NCI-H748 treated with DMSO at 0.1 percent for 48 hours (cell line): ENCODE measurements at regions not wholly inside any gene's neighbourhood (a gene's known extent, or its start where the extent isn't known, plus 50 kb on each side); places are given as distances from the start of the nearest gene placed in this dataset.

Experiments used
- DNase-seq: peaks from one replicate; lab custom pipeline; 2025; lab: John Stamatoyannopoulos, UW

DNA sequence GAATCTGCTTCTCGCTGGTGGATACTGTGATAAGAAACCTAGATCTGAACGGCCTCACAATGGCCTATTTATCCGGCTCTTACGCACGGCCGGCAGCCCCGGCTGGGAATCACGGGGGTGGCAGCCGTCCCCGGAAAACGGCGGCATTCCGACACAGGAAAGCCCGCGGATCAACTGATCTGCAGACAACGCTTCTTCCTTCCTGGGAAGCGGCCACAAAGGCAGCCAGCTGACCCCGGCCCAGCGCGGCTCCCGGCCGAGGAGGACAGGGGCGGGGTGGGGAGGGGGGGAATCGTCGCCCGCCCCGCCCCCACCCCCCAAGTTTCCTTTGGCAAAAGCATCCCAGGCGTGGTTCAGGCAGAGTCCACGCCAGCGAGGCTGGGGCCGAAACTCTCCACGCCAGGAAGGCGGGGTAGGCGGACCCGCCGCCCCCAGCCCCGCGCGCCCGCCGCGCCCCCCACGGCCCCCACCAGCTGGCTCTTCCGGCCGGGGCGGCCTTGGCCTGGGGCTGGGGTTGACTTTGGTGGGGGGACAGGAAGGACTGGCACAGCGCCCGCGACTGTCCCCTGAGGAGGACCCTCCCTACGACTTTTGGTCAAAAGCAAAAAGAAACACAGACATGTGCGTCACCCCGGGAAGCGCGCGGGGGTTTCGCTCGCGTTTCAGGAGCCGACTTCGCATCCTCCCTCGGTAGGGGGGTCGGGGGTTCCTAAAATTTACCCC lies 247.7 kb upstream of the ANKRD55 start:
- DNase-seq = no peak

DNA sequence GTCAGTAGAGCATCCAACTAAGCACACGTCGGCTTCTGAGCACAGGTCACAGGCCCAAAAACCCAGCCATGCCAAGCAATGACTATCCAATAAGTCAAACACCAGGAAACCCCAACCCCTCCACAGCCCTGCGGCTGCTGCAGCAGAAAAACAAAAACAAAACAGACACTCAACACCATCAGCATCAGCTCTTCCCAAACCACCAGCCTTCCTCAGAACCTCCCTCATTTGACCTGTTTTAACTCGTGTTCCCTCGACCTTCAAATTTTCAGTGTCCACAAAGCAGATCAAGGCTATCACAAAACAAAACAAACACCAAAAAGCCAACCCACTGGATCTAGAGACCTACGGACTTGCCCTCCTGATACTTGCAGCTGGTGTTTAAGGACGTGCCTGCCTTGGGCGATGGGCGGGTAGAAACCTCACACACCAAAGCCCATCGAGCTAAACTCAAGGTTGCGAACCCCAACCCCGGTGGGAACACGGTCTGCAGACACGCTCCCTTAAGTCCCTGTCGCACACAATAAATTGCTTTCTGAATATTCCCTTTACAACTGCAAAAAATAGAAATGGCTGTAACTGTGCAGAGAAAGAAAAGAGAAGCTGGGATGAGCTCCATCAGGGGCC lies 247.1 kb upstream of the ANKRD55 start:
- DNase-seq = no peak

DNA sequence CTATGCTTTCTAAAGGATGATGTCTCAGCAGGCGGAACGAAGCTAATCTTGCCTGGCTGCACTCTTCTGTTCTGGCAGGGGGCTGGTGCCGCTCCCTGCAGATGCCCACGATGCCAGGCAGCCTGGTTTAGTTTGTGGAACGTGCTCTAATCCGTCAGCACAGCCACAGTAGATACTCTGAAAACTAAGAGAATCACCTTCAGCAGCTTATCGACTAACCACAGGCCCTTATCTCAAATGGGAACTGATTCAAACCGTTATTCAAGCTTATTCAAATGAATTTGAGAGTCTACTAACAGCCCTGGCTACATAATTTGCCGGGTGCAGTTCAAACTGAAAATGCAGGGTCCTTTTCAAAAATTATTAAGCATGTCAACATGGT lies 246.6 kb upstream of the ANKRD55 start:
- DNase-seq = no peak

DNA sequence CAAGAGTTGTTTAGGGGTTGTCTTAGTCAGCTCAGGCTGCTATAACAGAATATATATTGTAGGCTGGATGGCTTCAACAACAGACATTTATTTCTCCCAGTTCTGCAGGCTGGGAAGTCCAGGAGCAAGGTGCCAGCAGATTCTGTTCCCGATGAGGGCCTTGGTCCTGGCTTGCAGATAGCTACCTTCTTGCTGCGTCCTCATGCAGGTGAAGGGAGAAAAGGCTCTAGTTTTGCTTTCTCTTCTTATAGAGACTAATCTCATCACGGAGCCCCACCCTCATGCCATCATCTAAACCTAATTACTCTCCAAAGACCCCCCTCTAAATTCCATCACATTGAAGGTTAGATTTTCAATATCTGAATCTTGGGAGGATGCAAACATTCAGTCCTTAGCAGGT lies 246.0 kb upstream of the ANKRD55 start:
- DNase-seq = no peak

DNA sequence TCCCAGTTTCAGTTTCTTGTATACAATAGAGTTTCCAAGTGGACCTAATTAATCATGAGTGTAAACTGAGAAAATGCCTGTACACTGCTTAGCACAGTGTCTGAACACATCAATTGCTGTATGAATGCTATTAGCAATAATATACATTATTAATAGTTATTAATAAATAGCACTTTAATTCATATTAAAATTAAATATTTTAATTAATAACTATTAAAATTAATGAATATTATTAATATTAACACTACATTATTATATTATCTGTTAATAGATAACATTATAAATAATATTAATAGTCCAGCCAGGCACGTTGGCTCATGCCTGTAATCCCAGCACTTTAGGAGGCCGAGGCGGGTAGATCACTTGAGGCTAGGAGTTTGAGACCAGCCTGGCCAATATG lies 244.9 kb upstream of the ANKRD55 start:
- DNase-seq = no peak

DNA sequence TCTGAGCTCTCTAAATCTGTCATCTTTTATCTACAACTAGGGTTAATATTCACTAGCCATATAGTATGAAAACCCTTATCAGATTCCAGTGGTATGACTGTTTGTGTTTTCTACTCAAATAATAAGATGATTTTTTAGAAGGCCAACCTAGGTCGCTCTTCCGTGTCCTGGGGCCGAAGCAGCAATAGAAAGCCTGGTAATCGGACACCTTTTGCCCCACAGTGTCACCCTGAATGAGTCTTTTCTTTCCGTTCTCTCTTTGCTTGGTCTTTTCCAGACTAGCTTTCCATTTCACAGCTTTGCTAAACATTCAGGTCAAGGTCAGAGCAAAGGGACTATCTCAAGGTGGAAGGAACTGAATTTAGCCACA lies 243.3 kb upstream of the ANKRD55 start:
- no peak for DNase-seq

DNA sequence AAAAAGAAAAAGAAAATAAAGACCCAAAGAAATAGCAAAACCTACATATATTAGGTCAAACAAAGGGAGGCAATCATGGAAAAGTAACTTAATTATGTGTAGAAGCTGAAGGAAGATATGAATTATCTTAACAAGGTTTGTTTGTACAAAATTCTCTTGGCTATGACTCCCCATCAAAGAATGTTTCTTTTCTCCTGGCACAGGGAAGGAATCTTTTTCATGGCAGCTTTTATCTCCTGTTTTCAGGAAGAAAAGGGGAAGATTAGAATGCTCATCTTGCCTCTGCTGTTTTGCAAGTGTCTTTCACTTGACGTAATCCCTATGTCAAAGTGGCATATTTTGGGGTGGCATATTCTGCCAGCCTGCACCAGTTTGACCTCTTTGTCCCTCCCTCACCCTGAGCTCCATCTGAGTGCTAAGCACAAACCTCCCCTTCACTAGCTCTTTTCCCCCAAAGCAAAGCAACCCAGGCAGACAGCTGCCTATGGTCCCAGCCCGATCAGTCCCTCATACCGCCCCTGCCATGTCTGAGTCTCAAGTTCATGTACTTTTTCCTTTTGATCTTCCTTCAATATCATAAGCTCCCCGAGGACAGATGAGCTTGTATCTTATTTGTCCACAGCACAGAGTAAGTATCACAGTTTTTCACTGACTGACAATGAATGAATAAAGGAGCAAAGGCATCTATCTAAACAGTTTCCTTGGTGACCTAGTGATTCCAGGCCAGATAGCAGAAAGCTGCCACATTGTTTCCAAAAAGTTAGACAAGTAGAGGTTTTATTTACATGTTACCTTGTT lies 242.8 kb upstream of the ANKRD55 start:
- DNase-seq = no peak

DNA sequence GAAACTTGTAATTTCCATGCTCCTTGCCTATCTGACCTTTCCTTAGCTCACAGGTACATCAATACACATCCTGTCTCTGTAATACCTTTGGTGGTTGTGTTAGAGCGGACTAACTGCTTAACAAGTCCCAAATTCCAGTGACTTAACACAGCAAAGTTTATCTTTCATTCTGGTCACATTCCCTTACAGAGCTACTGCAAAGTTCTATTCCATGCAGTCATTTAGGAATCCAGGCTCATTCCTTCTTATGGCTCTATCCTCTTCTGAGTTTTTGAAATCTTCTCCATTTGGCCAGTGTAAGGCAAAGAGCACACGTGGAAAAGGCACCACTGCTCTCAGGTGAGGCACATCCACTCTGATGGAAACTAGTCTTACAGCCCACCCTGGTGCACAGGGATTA lies 238.6 kb upstream of the ANKRD55 start:
- DNase-seq = no peak

DNA sequence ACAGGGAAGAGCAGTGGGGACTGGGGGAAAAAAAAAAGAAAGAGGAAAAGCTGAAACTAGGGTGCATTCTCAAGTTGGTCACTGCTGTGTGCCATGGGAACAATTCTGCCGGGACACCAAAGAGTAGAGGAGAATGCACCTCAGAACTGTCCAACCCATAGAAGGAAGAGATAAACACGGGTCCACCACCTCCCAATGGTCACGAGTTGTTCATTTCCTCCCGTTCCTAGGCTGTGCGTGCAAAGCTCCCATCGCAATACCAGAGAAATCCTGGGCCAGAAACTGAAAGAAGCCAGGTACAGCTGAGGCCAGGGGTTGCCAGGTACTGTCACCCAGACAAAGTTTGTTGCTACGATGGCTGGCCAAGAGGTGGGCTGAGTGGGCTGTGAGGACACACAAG lies 236.9 kb upstream of the ANKRD55 start:
- no peak for DNase-seq

DNA sequence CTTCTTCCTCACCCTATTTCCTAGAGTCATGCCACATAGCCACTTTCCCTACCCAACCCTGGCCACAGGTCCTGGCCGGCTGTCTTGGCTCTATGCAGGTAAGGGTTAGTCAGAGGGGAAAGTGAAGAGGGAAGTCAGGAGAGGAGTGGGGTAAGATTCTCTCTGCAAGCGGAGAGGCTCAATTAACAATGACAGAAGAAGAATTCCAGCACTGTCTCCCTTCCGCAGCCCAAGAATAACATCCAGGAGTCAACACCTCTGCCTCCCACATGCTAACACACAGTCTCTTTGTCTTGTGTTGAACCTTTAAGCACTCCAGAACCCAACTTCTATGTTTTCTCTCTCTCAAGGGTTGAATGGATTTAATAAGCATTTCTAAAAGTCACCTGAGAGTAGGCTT lies 235.1 kb upstream of the ANKRD55 start:
- no peak for DNase-seq

DNA sequence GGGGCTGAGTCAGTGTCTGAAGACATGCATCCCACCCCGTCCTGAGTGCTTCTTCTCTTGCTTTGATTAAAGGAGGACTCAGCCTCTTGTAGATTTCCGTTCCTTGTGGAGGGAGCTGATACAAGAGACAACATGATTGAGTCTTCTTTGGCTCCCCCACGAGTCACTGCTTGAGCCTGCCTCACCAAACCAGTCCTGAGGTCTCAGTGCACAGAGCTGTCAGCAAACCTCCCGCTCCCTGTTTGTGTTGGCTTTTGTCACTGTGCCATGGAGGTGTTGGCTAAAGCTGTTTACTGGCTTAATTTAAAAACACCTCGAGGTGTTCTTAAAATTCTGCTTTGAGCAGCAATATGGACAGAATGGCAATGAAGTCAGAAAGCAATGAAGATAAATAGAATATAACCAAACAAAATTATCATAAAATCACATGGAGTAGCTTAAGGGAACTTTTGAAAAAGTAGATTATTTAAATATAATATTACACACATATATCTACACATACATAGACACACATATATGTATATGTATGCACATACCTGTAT lies 234.1 kb upstream of the ANKRD55 start:
- no peak for DNase-seq

DNA sequence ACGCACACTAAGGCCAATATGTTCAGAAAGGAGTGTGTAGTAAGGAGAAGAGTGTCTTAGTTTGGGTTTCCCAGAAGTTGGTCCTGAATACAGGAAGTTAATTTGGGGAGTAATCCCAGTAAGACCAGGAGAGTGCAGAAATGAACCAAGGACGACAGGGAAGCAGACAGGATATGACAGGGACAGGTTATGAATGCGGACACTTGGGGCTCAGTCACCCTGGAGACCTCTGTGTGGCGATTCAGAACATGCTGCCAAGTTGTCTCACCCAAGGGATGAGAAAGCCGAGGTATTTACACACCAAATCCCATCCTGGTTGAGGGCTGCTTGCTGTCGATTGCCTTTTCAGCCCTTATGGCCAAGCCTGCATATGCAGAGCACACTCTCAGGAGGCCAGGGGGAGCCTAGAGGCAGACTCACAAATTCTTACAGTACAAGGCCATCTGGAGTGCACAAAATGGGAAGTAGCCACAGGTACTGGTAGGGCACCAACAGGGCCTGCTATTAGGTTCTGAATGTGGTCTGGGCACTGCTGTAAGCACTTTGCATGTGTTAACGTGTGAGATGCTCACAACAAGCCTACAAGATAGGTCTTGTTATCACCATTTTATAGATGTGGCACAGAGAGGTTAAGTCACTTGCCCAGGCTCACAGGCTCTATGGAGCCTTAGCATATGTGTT lies 233.1 kb upstream of the ANKRD55 start:
- no peak for DNase-seq

DNA sequence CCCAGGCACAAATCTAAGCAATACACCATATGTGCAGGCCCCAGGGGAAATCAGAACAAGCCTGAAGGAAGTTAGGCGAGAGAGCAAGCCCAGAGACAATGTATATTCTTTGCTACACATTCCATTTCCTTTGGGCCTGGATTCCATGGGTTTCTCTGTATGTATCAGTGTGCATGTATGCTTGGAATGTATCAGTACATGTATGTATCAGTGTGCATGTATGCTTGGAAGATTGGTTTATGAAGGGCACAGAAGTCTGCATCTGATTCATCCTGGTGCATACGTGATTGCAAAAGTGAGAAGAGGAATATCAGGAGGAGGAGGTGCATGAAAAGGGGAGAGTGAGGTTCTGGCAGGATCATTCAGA lies 232.6 kb upstream of the ANKRD55 start:
- no peak for DNase-seq

DNA sequence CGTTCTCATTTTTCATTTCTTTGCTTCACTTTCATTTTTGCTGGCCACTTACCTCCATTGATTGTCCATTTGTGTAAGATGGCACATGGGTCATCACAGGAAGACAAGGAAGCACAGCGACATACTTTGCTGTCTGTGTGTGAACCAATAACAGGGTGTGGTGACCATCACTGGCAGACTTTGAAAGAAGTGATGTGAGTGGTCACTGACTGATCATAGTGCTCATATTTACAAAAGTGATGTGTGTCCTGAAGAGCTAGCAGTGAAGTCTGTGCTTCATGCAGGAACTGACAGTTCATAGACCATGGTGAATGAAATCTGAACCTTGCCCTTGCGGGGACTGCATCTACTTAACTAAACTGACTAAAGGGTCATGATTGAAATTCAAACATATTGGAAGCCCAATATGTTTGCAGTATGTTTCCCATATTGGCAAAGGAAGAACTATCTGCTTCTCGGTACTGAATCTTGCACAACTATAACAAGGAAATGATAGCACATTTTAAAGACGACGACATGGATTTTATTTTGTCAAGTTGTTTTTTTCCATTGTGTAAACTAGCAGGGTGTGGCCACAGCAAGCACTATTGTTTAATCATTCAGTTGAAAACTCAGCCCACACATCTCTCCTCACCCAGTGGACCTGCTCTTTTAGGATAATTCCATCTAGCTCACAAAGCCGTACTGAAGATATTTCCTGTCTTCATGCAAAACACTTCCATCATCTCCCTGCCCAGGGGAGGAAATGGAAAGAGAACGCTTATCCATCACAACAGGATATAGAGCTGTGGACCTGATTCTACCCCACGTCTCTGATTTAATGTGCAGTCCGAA lies 232.0 kb upstream of the ANKRD55 start:
- DNase-seq = no peak

DNA sequence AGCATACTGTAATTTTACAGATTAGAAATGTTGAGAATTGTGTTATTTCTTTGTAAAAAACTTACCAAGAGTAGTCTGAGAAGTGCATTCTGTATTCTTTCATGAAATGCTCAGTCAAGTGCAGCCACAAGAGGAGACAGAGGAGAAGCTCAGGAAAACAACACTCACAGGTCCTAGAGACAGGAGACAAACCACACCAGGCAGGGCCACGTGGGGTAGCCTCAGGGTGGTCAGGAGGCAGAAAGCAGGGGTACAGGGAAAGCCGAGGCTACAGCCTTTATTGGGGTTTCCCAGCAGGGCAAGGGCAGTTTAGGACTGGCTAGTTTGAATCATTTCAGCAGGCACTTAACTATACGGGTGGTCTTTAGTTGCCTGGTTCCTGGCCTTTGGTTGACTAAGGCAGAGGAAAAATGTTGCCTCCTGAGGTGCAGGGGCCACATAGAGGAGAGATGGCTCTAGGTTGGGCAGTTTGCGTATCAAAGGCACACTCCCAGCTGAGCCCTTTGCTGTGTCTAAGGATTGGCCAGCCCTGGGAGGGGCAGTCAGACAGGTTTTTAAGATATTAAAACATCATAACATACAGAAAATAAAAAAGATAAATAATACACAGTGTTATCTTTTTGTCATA lies 230.9 kb upstream of the ANKRD55 start:
- DNase-seq = no peak

DNA sequence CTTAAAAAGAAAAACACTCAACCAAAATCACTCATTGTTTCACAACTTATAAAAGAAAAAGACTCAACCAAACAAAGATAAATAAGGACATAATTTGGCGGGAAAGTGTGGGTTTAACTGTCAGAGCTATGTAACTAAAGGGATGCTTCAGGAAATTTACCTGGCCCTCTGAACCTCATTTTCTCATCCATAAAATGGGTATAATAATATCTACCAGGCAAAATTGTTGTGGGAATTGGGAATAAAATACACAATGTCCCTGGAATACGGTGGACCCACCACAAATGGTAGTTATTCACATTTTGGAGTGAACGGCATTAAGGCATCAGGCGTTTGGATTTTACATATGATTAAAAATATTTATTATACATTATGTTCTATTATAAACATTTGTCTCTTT lies 228.5 kb upstream of the ANKRD55 start:
- no peak for DNase-seq

DNA sequence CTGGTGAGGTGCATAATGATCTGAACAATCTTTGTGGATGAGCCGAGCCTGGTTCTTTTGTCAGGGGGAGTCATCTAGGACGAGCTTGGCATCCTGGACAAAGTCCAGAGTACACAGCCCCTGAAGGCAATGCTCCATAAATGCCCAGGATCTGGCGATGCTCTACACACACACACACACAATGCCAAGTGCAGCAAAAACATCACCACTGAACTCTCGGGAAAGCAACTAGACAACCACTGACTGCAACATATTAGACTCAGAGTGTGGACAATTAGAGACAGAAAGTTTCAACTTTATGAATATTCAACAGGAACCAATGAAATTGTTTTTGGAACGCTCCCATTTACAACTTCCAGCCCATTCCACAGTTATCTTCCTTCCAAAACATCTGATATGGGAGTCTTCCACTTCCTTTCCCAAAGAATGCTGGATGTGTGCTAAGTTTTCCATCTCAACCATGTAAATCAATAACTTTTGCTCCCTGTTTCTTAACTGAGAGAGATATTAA lies 227.6 kb upstream of the ANKRD55 start:
- no peak for DNase-seq

DNA sequence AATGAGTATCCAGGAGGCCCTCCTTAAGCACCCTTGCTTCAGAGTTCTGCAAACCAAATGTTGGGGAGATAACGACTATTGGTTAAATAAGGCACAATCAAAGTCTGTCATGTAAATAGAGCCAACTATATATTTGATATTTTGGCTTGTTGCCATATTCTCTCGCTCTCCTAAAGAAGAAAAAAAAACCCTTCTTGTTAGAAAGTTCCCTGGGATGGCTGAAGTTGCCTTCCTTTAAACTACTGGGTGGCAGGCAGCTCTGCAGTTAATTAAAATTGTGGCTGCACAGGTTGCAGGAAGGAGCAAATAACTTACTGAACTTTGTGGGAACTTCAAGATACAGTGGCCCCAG lies 227.0 kb upstream of the ANKRD55 start:
- DNase-seq = no peak

DNA sequence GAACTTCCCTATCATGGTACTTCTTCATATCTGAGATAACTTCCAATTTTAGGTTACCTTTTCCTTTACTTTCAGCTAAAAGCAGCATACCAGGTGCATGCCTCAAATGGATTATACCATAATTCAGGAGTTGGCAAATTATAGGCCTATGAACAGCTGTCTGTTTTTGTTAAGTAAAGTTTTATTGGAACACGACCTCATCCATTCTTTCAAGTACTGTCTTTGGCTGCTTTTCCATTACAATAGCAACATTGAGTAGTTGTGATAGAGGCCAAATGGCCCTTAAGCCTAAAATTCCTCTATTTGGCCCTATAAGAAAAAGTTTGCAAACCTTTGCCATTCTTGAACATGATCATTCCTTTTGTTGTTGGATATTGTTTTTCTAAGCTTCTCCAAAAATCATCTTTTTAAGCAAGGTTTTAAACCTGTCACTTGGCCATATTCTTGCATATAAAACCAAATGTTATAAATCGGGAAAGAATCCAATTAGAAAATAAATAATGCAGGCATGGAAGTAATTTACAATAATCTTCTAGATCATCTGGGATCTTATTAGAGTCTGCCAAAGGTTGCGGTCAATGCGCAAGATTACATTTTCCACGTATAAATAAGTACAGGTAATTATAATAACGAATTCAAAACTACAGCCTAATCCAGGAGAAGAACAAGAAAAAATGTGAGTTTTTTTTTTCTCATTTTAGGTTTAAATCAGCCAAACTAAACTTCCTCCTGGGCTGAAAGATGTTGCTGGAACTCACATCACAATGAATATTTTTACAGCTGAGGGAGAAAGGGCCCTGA lies 226.5 kb upstream of the ANKRD55 start:
- DNase-seq = no peak
